ENCODE measurements at regions not wholly inside any gene's neighbourhood (a gene's known extent, or its start where the extent isn't known, plus 50 kb on each side); places are given as distances from the start of the nearest gene placed in this dataset.
A peak's percentile ranks its signal among the peaks of the same experiment; 100 is the strongest.
"Not testable (repeated sequence)": the region's sequence is repeated elsewhere in the genome, so short reads cannot be mapped to it uniquely, and the experiment has no call there.

- H3K27ac ChIP-seq: no peak overlapping the region
- peaks cover 9% of the 10 kb centered on the region for H3K4me1 ChIP-seq (ENCODE audit: low read depth)
- no peaks in the 10 kb centered on the region for H3K27me3 ChIP-seq
- peak; percentile 32 for TF ChIP-seq CTCF (IDR thresholded peaks at IDR 0.05; ENCODE audit: low read depth, low read length)
- no peaks in the 10 kb centered on the region for H3K36me3 ChIP-seq
- DNase-seq (ENCODE audit: low read depth in 1 of 2, low spot score in 1 of 2): peak; percentile 33 to 71
- H3K9me3 ChIP-seq (ENCODE audit: low read depth): no peaks in the 10 kb centered on the region
- no peak overlapping the region for H3K4me3 ChIP-seq
Measured at GRCh38 chr15:23857028-23857641, 170.0 kb upstream of the NDN start.

- TF ChIP-seq CTCF (IDR thresholded peaks at IDR 0.05; ENCODE audit: low read depth, low read length): no peak
- Histone ChIP-seq H3K27ac (peak overlapping the region; percentile 59), H3K4me3 (no peak overlapping the region), H3K4me1 (ENCODE audit: low read depth) (peaks cover 9% of the 10 kb centered on the region), H3K36me3 (no peaks in the 10 kb centered on the region), H3K27me3 (no peaks in the 10 kb centered on the region), H3K9me3 (ENCODE audit: low read depth) (no peaks in the 10 kb centered on the region)
- DNase-seq (ENCODE audit: low read depth in 1 of 2, low spot score in 1 of 2): no peak
Measured at GRCh38 chr15:23859008-23859407, 171.9 kb upstream of the NDN start.

GRCh38 chr15:23860290-23861245, 173.5 kb upstream of the NDN start:
- peak overlapping the region; percentile 15 for H3K27ac ChIP-seq
- peak in 1 of 2 donors; percentile 44 for DNase-seq (ENCODE audit: low read depth in 1 of 2, low spot score in 1 of 2)
- no peak overlapping the region for H3K4me3 ChIP-seq
- no peaks in the 10 kb centered on the region for H3K27me3 ChIP-seq
- no peak for TF ChIP-seq CTCF (IDR thresholded peaks at IDR 0.05; ENCODE audit: low read depth, low read length)
- H3K36me3 ChIP-seq: no peaks in the 10 kb centered on the region
- H3K4me1 ChIP-seq (ENCODE audit: low read depth): peaks cover 9% of the 10 kb centered on the region
- H3K9me3 ChIP-seq (ENCODE audit: low read depth): no peaks in the 10 kb centered on the region

- H3K4me3 ChIP-seq: no peak overlapping the region
- DNase-seq (ENCODE audit: low read depth in 1 of 2, low spot score in 1 of 2): peak; percentile 4 to 33
- no peaks in the 10 kb centered on the region for H3K27me3 ChIP-seq
- H3K4me1 ChIP-seq (ENCODE audit: low read depth): peaks cover 2% of the 10 kb centered on the region
- H3K9me3 ChIP-seq (ENCODE audit: low read depth): no peaks in the 10 kb centered on the region
- H3K27ac ChIP-seq: no peak overlapping the region
- no peaks in the 10 kb centered on the region for H3K36me3 ChIP-seq
- peak; percentile 16 for TF ChIP-seq CTCF (IDR thresholded peaks at IDR 0.05; ENCODE audit: low read depth, low read length)
Measured at GRCh38 chr15:23866832-23867231, 179.7 kb upstream of the NDN start.

GRCh38 chr15:23869396-23869795, 182.3 kb upstream of the NDN start:
- H3K27ac ChIP-seq: no peak overlapping the region
- TF ChIP-seq CTCF (IDR thresholded peaks at IDR 0.05; ENCODE audit: low read depth, low read length): no peak
- no peaks in the 10 kb centered on the region for H3K36me3 ChIP-seq
- peak; percentile 16 to 86 for DNase-seq (ENCODE audit: low read depth in 1 of 2, low spot score in 1 of 2)
- H3K9me3 ChIP-seq (ENCODE audit: low read depth): no peaks in the 10 kb centered on the region
- peak overlapping the region; percentile 11 for H3K4me3 ChIP-seq
- peaks cover 2% of the 10 kb centered on the region for H3K4me1 ChIP-seq (ENCODE audit: low read depth)
- no peaks in the 10 kb centered on the region for H3K27me3 ChIP-seq

- not testable (repeated sequence) for H3K9me3 ChIP-seq (ENCODE audit: low read depth); DNase-seq (ENCODE audit: low read depth in 1 of 2, low spot score in 1 of 2); H3K4me1 ChIP-seq (ENCODE audit: low read depth); H3K27me3 ChIP-seq; H3K36me3 ChIP-seq; H3K27ac ChIP-seq; H3K4me3 ChIP-seq
Measured at GRCh38 chr15:23873613-23874012, 186.5 kb upstream of the NDN start.
